ENCODE measurements at regions not wholly inside any gene's neighbourhood (a gene's known extent, or its start where the extent isn't known, plus 50 kb on each side); places are given as distances from the start of the nearest gene placed in this dataset.

DNA sequence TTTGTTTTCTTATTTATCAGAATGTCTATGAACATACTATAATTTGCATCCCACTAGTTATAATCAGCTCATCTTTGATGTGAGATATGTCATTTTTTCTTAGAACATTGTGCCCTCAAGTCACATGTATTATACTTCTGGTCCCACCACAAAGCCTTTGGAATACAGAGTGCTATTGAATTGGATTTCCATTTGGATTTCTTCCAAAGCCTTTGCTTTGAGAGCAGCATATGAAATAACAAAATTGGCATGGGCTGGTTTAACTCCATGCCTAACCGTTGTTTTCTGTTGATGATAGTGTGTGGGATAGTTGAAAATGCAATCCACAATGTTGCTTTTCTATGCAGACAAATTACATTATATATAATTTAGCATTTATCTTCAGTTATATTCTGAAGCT, 284.5 kb upstream of the PLSCR5 start:
- no peak for TF ChIP-seq EZH2 (IDR thresholded peaks at IDR 0.05; ENCODE audit: insufficient read depth, low read length)
- TF ChIP-seq, protein P1, sequence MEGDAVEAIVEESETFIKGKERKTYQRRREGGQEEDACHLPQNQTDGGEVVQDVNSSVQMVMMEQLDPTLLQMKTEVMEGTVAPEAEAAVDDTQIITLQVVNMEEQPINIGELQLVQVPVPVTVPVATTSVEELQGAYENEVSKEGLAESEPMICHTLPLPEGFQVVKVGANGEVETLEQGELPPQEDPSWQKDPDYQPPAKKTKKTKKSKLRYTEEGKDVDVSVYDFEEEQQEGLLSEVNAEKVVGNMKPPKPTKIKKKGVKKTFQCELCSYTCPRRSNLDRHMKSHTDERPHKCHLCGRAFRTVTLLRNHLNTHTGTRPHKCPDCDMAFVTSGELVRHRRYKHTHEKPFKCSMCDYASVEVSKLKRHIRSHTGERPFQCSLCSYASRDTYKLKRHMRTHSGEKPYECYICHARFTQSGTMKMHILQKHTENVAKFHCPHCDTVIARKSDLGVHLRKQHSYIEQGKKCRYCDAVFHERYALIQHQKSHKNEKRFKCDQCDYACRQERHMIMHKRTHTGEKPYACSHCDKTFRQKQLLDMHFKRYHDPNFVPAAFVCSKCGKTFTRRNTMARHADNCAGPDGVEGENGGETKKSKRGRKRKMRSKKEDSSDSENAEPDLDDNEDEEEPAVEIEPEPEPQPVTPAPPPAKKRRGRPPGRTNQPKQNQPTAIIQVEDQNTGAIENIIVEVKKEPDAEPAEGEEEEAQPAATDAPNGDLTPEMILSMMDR (IDR thresholded peaks at IDR 0.05; ENCODE audit: insufficient read depth, low read depth, low read length): no peak
